ENCODE measurements at regions not wholly inside any gene's neighbourhood (a gene's known extent, or its start where the extent isn't known, plus 50 kb on each side); places are given as distances from the start of the nearest gene placed in this dataset.

DNA sequence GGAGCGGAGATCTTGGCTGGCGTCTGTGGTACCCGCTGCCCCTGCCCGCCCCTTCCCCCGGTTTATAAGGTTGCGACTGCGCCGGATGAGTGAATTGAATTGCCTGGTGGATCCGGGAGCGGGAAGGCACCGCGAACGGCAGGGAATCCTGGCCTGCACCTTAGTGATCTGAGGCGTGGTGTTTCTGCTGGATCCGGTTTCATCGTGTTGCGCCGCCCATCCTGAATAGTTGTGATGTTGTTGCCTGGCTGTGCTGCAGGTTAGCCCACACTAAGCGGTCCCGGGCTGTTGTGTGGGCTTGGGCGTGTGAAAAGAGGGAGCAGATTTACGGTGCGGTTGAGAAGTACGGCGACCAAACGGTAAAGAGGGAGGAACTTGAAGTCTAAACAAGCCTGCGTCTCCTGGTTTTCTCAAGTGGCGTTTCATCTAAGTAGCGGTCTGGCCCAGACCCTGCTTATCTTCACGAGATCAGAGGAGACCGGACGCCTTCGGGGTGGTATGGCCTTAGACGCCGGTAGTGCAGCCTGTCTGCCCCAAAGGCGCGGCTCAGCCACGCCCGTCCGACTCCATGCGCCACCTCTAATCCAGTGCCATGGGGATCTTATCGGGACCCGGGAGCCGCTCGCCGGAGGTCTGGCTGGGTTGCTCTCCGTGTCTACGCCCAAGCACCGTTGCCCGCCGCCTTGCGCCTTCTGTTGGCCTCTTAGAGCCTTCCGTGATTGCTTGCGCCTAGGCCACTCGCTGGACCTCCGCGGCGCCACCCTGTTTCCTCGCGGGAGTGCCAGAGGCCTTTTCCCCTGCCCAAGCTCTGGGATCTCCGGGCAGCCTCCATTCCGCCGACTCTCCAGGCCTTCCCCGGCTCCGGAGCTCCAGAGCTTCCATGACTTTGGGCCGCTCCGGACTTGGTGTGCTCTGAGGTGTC, 87.5 kb upstream of the RHOU start:
- intact Hi-C loops (cut with DNase I), result no loop called here
- DNase-seq (ENCODE audit: extremely low spot score in 2 of 2), result peak in 1 of 2 donors; percentile 90
- Histone ChIP-seq H3K27me3 (no peaks in the 10 kb centered on the region), H3K9me3 (no peaks in the 10 kb centered on the region), H3K36me3 (no peaks in the 10 kb centered on the region), H3K4me3 (peak overlapping the region; percentile 44 to 55), H3K4me1 (peaks cover 20% of the 10 kb centered on the region), H3K27ac (no peak overlapping the region)
- peak in 1 of 2 donors; percentile 33 for TF ChIP-seq POLR2AphosphoS5 (IDR thresholded peaks at IDR 0.05; ENCODE audit: insufficient read depth in 1 of 2, low read depth in 1 of 2)
- TF ChIP-seq, protein P1, sequence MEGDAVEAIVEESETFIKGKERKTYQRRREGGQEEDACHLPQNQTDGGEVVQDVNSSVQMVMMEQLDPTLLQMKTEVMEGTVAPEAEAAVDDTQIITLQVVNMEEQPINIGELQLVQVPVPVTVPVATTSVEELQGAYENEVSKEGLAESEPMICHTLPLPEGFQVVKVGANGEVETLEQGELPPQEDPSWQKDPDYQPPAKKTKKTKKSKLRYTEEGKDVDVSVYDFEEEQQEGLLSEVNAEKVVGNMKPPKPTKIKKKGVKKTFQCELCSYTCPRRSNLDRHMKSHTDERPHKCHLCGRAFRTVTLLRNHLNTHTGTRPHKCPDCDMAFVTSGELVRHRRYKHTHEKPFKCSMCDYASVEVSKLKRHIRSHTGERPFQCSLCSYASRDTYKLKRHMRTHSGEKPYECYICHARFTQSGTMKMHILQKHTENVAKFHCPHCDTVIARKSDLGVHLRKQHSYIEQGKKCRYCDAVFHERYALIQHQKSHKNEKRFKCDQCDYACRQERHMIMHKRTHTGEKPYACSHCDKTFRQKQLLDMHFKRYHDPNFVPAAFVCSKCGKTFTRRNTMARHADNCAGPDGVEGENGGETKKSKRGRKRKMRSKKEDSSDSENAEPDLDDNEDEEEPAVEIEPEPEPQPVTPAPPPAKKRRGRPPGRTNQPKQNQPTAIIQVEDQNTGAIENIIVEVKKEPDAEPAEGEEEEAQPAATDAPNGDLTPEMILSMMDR (IDR thresholded peaks at IDR 0.05), result no peak

DNA sequence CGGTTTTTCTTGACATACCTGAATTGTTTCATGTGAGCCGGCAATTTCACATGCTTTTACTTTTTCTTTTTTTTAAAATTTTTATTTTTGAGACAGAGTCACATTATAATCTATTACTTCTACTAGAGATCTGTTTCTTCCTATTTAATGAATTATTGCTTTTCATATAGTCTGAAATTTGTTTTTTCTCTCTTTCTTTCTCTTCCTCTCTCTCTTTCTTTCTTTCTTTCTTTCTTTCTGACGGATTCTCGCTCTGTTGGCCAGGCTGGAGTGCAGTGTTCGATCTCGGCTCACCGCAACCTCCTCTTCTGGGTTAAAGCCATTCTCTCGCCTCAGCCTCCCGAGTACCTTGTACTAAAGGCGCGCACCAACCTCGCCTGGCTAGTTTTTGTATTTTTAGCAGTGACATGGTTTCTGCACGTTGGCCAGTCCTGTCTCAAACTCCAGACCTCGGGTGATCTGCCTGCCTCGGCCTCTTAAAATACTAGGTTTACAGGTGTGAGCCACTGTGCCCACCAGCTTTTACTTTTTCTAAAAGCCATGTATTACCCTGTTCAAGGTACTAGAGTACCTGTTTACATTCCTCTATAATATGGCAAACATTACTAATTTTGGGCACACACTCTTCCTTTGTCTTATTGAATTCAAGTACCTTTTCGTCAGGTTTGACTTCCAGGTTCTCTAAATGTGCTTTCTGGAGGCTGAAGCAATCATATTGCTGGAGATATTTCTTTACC, 86.5 kb upstream of the RHOU start:
- Histone ChIP-seq H3K4me1 (peaks cover 20% of the 10 kb centered on the region), H3K4me3 (no peak overlapping the region), H3K36me3 (no peaks in the 10 kb centered on the region), H3K27ac (no peak overlapping the region), H3K9me3 (no peaks in the 10 kb centered on the region), H3K27me3 (no peaks in the 10 kb centered on the region)
- TF ChIP-seq POLR2AphosphoS5 (IDR thresholded peaks at IDR 0.05; ENCODE audit: insufficient read depth in 1 of 2, low read depth in 1 of 2) (no peak), POLR2A (IDR thresholded peaks at IDR 0.05) (no peak)
- TF ChIP-seq, protein P1 (IDR thresholded peaks at IDR 0.05), result no peak
- DNase-seq (ENCODE audit: extremely low spot score in 2 of 2), result peak in 1 of 2 donors; percentile 49
- intact Hi-C loops (cut with DNase I), result no loop called here

DNA sequence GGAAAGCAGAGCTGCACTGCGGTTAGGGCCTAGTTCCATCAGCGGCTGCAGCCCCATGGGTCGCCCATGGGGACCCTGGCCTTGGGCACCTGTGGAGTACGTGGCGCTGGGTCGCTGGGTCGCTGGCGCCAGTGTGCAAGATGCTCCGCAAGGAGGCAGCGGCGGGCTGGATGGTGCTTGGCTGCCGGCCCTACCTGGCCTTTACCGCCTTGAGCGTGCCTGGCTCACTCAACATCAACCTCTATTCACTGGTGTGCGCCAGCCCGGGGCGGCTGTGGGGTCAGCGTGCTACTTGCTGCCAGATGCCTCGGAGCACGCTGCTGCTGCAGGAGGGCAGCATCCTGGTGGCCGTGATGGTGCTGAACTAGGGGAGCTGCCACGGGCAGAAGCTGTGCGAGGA, 85.1 kb upstream of the RHOU start:
- TF ChIP-seq, protein P1 (IDR thresholded peaks at IDR 0.05), result no peak
- no peak for TF ChIP-seq POLR2A (IDR thresholded peaks at IDR 0.05)
- no peak for TF ChIP-seq POLR2AphosphoS5 (IDR thresholded peaks at IDR 0.05; ENCODE audit: insufficient read depth in 1 of 2, low read depth in 1 of 2)
- no peak overlapping the region for H3K4me3 ChIP-seq
- no peaks in the 10 kb centered on the region for H3K9me3 ChIP-seq
- no peak overlapping the region for H3K27ac ChIP-seq
- H3K4me1 ChIP-seq, result peaks cover 20% of the 10 kb centered on the region
- no peak for DNase-seq (ENCODE audit: extremely low spot score in 2 of 2)
- intact Hi-C loops (cut with DNase I), result no loop called here
- no peaks in the 10 kb centered on the region for H3K27me3 ChIP-seq
- H3K36me3 ChIP-seq, result no peaks in the 10 kb centered on the region

DNA sequence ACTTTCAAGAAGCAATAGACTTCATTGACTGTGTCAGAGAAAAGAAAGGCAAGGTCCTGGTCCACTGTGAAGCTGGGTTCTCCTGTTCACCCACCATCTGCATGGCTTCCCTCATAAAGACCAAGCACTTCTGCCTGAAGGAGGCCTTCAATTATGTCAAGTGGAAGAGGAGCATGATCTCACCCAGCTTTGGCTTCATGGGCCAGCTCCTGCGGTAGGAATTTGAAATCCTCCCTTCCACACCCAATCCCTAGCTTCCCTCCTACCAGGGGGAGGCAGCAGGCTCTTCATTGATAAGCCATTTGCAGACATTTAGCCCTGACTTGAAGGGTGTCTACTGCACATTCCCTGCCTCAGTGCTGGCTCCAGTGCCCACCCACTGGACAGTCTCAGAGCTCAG, 84.3 kb upstream of the RHOU start:
- Histone ChIP-seq H3K4me1 (peaks cover 20% of the 10 kb centered on the region), H3K4me3 (no peak overlapping the region), H3K27me3 (no peaks in the 10 kb centered on the region), H3K27ac (no peak overlapping the region), H3K9me3 (no peaks in the 10 kb centered on the region), H3K36me3 (no peaks in the 10 kb centered on the region)
- peak in 1 of 2 donors; percentile 56 for DNase-seq (ENCODE audit: extremely low spot score in 2 of 2)
- intact Hi-C loops (cut with DNase I), result no loop called here
- TF ChIP-seq POLR2AphosphoS5 (IDR thresholded peaks at IDR 0.05; ENCODE audit: insufficient read depth in 1 of 2, low read depth in 1 of 2) (no peak), POLR2A (IDR thresholded peaks at IDR 0.05) (no peak)
- TF ChIP-seq, protein P1 (IDR thresholded peaks at IDR 0.05), result no peak
